Gastrocnemius medialis (tissue), 4 donors: ENCODE measurements at regions not wholly inside any gene's neighbourhood (a gene's known extent, or its start where the extent isn't known, plus 50 kb on each side); places are given as distances from the start of the nearest gene placed in this dataset.

Experiments
- ATAC-seq, 2 donors: fragments of 150-250 bp; one replicate each; pipeline ENCODE4 v1.9.1; 2016
- DNase-seq, 2 donors: peaks; one replicate each; pipeline ENCODE4 v3.0.0-alpha.2; 2019
- H3K27ac ChIP-seq, 4 donors: fragments of 200-600 bp; sonication (generic); 1 replicate in 1 of 4; 2 replicates in 3 of 4; pipeline ENCODE4 v1.5.1; 2016 to 2018; ENCODE audit warnings: mild to moderate bottlenecking in 2 of 4, moderate library complexity in 1 of 4
- H3K27me3 ChIP-seq, 3 donors: fragments of 200-600 bp; sonication (generic) in 2 of 3; 1 replicate in 1 of 3; 2 replicates in 2 of 3; pipeline versions ENCODE4 v1.5.1 to v1.6.0; 2016 to 2019; ENCODE audit warnings: mild to moderate bottlenecking in 1 of 3, moderate library complexity in 1 of 3
- H3K36me3 ChIP-seq, 2 donors: fragments of 200-600 bp; sonication (generic) in 1 of 2; one replicate each; pipeline ENCODE4 v1.5.1; 2017 to 2018
- H3K4me1 ChIP-seq, 2 donors: fragments of 200-600 bp; sonication (generic) in 1 of 2; one replicate each; pipeline ENCODE4 v1.5.1; 2016 to 2017; ENCODE audit warnings: mild to moderate bottlenecking in 2 of 2
- H3K4me3 ChIP-seq, 4 donors: fragments of 200-600 bp; sonication (generic) in 3 of 4; 1 replicate in 1 of 4; 2 replicates in 3 of 4; pipeline ENCODE4 v1.5.1; 2016 to 2019; ENCODE audit warnings: mild to moderate bottlenecking in 2 of 4
- H3K9me3 ChIP-seq, 3 donors: fragments of 200-600 bp; sonication (generic) in 2 of 3; 1 replicate in 1 of 3; 2 replicates in 2 of 3; pipeline ENCODE4 v1.5.1; 2016 to 2019
- CTCF ChIP-seq, 5 experiments: fragments of 450-650 bp in 3 of 5; fragments of 200-600 bp in 2 of 5; sonication (generic) in 2 of 5; IDR thresholded peaks in 4 of 5; conservative IDR thresholded peaks in 1 of 5; 1 replicate in 4 of 5; 2 replicates in 1 of 5; pipeline ENCODE4 v1.5.1; 2016 to 2019; ENCODE audit warnings: antibody characterized with exemption in 5 of 5, mild to moderate bottlenecking in 3 of 5, moderate library complexity in 3 of 5
- POLR2A ChIP-seq, 2 donors: fragments of 450-650 bp; IDR thresholded peaks; one replicate each; pipeline ENCODE4 v1.6.1; 2017; ENCODE audit warnings: antibody characterized with exemption in 2 of 2, mild to moderate bottlenecking in 2 of 2, moderate library complexity in 2 of 2
- in situ Hi-C, 4 donors: fragments of 200-750 bp; cut with MboI; loops; one replicate each; pipeline versions ENCODE4 v1.15.0 to v1.8.0; 2017; ENCODE audit warnings: low sequenced_read_pairs in 4 of 4
- intact Hi-C: fragments of 100-400 bp; cut with DNase I; formaldehyde crosslinking; loops from one replicate; pipeline ENCODE4 v1.15.1; 2023; ENCODE audit warnings: low total_unique reads

GRCh38 chr16:73864868-73865267 lies 431.7 kb upstream of the PSMD7 start:
- Histone ChIP-seq H3K9me3 (no peaks in the 10 kb centered on the region), H3K27ac (no peak overlapping the region), H3K4me3 (no peak overlapping the region), H3K36me3 (no peaks in the 10 kb centered on the region), H3K4me1 (no peaks in the 10 kb centered on the region), H3K27me3 (no peaks in the 10 kb centered on the region)
- ATAC-seq (no peak), DNase-seq (no peak)
- intact Hi-C loops: no loop called here
- in situ Hi-C loops: no loop called here
- no peak for TF ChIP-seq CTCF (IDR thresholded peaks at IDR 0.05 in 4 of 5, conservative IDR thresholded peaks at IDR 0.05 in 1 of 5)
- no peak for TF ChIP-seq POLR2A (IDR thresholded peaks at IDR 0.05)

GRCh38 chr16:73858326-73858725 lies 438.3 kb upstream of the PSMD7 start:
- no peak for ATAC-seq
- H3K9me3 ChIP-seq: no peaks in the 10 kb centered on the region
- no peaks in the 10 kb centered on the region for H3K36me3 ChIP-seq
- no peak for DNase-seq
- no peak overlapping the region for H3K4me3 ChIP-seq
- H3K4me1 ChIP-seq: no peaks in the 10 kb centered on the region
- TF ChIP-seq POLR2A (IDR thresholded peaks at IDR 0.05) (no peak), CTCF (IDR thresholded peaks at IDR 0.05 in 4 of 5, conservative IDR thresholded peaks at IDR 0.05 in 1 of 5) (no peak)
- no peak overlapping the region for H3K27ac ChIP-seq
- in situ Hi-C loops (no loop called here), intact Hi-C loops (no loop called here)
- H3K27me3 ChIP-seq: no peaks in the 10 kb centered on the region

GRCh38 chr16:73853968-73854367 lies 442.6 kb upstream of the PSMD7 start:
- TF ChIP-seq POLR2A (IDR thresholded peaks at IDR 0.05) (no peak), CTCF (IDR thresholded peaks at IDR 0.05 in 4 of 5, conservative IDR thresholded peaks at IDR 0.05 in 1 of 5) (no peak)
- Histone ChIP-seq H3K4me3 (no peak overlapping the region), H3K27me3 (no peaks in the 10 kb centered on the region), H3K27ac (no peak overlapping the region), H3K36me3 (no peaks in the 10 kb centered on the region), H3K9me3 (no peaks in the 10 kb centered on the region), H3K4me1 (no peaks in the 10 kb centered on the region)
- no peak for ATAC-seq
- in situ Hi-C loops: no loop called here
- intact Hi-C loops: no loop called here
- no peak for DNase-seq

GRCh38 chr16:73852561-73852960 lies 444.1 kb upstream of the PSMD7 start:
- intact Hi-C loops: no loop called here
- DNase-seq (no peak), ATAC-seq (no peak)
- H3K4me1 ChIP-seq: no peaks in the 10 kb centered on the region
- in situ Hi-C loops: no loop called here
- H3K36me3 ChIP-seq: no peaks in the 10 kb centered on the region
- TF ChIP-seq POLR2A (IDR thresholded peaks at IDR 0.05) (no peak), CTCF (IDR thresholded peaks at IDR 0.05 in 4 of 5, conservative IDR thresholded peaks at IDR 0.05 in 1 of 5) (no peak)
- no peak overlapping the region for H3K27ac ChIP-seq
- no peaks in the 10 kb centered on the region for H3K27me3 ChIP-seq
- H3K4me3 ChIP-seq: no peak overlapping the region
- H3K9me3 ChIP-seq: no peaks in the 10 kb centered on the region

GRCh38 chr16:73848993-73849392 lies 447.6 kb upstream of the PSMD7 start:
- H3K4me3 ChIP-seq: no peak overlapping the region
- in situ Hi-C loops (no loop called here), intact Hi-C loops (no loop called here)
- no peaks in the 10 kb centered on the region for H3K36me3 ChIP-seq
- no peak for ATAC-seq
- no peaks in the 10 kb centered on the region for H3K9me3 ChIP-seq
- no peak for TF ChIP-seq POLR2A (IDR thresholded peaks at IDR 0.05)
- TF ChIP-seq CTCF (IDR thresholded peaks at IDR 0.05 in 4 of 5, conservative IDR thresholded peaks at IDR 0.05 in 1 of 5): no peak
- H3K27ac ChIP-seq: no peak overlapping the region
- H3K27me3 ChIP-seq: no peaks in the 10 kb centered on the region
- no peak for DNase-seq
- peaks cover 0 to 14% of the 10 kb centered on the region in 2 donors for H3K4me1 ChIP-seq
